GM21825 (cell line): ENCODE measurements at regions not wholly inside any gene's neighbourhood (a gene's known extent, or its start where the extent isn't known, plus 50 kb on each side); places are given as distances from the start of the nearest gene placed in this dataset.

Source experiments
- ATAC-seq: cut with Tn5 transposase; IDR thresholded peaks from one replicate; pipeline ENCODE4 v1.9.1; 2021; ENCODE audit warnings: mild to moderate bottlenecking, moderate library complexity; ENCODE audit not compliant: unreplicated experiment

DNA sequence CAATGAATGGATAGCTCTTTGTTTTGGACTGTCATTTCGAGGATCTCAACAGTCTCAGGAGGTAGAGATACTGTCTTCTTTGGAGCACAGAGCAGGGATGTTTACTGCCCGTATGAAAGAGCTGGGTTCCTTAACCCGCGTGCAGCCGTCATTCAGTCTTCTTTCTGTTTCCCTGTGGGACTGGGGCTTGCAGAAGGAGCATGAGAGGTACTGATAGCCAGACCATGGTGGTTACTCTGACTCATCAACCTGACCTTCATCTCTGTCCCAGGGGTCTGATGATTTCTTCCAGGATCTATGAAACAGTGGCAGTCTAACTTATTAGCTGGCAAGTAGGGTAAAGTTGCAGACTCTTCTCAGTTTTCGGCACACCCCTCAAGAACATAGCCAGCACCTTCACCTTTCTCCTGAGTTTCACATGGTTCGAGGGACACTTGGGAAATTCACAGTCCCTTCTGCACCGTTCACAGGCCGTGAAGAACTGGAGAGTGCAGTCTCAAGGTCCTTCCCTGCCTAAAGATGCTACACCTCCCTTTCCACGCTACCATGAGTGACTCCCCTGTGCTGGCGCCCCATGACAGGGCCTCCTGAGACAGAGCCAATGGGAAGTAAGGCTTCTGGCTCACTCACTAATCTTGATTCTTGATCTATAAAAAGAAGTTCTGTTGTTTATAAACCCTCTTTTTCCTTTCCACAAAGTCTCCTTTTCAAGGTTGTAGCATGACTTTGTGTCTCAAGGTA is 226.2 kb downstream of the MC4R start:
- peak; percentile 94 for ATAC-seq

DNA sequence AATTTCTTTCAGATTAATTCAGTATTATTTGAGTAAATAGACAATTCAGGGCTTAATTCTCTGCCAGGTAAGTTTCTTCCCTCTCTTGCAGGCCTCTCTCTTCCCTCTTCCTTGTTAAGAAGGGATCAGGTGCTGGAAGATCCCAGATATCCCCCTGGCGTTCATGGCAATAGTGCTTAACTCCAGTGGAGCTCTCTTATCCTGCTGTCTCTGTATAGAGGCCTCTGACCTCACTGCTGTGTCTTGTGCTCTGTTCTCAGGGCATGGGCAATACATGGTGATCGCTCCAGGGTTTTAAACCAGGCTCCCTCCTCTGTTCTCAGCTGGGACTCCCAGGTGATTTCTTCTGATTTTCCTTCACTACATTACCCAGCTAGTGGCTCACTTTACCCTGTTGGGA is 226.8 kb downstream of the MC4R start:
- ATAC-seq: peak; percentile 14

DNA sequence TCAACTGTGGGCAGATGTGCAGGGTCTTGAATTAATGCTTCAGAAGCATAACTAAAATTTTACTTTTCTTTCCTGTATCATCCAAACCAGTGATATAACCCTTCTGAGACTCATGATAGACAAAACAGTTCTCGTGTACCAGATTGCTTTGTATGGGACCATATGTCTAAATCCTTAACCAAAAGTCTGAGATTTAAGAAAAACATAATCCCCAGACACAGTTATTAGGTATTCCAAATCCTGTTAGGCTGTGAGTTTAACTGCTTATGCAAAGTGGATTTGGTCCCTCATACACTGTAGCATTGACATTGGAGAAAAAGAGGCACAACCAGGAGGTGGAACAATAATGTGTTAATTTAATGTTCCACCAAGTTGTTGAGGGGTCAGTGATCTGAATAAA is 235.0 kb downstream of the PMAIP1 start:
- no peak for ATAC-seq

DNA sequence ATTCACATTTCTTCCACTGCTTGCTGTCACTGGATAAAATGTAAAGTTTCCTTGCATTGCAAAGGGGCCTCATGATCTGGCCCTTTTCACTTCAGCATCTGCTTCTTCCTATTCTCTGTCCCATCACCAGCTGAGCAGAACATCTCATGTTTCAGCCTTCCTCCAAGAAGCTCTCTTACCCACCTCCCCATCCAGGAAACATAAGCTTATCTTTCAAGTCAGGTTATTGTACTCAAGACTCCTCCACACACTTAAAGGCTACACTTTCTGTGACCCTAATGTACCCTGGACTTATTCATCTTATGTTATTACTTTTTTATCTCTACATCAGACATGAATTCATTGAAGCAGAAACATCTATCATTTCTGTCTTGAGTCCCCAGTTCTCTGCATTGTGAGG is 230.5 kb downstream of the PMAIP1 start:
- no peak for ATAC-seq

DNA sequence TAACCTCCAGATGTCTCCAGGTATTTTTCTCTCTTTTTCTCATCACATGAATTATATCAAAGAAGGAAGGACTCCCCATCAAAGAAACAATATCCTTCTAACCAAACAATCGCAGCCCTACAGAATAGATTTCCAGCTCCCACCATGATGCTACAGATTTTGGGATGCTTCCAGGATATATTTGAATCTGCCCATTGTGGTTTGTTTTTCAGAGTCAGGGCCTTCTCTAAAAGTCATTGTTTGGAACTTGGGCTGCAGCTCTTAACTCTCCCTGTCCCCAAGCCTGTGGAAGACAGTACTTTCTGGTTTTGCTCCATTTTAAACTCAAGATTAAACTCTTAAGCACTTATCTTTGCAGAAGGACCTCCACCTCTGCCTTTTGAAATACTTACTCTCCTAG is 223.2 kb downstream of the PMAIP1 start:
- no peak for ATAC-seq

DNA sequence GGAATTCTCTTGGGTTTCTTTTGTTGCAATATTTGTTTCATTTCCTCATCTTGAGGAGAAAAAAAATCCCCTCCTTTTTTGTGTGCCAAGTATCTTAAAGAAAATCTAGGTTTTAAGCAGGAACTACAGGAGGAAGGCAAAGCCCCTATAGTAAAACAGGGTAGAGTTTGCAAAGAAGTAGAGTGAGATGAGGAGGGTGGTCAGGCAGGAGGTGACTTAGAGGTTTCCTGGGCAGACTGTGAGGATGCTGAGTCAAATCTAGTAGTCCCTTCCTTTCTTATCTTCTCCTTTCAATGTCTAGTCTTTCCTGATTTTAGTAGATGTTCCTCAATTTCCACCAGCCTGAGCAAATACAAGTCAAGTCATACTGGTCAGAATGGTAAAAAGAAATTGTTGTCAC is 222.5 kb downstream of the PMAIP1 start:
- no peak for ATAC-seq

DNA sequence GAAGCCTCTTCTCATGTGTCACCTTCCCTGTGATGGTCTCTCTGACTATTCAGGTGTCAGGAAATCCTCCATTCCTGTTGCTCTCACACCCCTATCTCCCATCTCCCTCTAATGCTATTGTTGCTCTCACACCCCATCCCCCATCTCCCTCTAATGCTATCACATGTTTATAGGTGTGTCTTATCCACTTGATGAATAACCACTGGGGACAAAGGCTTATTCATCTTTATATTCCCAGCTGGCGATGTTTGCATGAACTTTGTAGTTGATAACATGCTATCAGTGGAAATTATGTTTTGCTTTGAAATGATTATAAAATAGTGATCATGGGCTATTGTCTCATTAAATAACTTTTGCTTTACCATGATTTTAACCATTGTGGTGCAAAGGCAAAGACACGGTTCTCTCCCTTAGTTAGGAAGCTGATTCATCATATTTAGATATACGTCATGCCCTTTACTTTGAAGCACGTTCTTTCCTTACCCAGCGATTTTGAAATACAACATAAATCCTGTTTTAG is 220.5 kb downstream of the PMAIP1 start:
- no peak for ATAC-seq

DNA sequence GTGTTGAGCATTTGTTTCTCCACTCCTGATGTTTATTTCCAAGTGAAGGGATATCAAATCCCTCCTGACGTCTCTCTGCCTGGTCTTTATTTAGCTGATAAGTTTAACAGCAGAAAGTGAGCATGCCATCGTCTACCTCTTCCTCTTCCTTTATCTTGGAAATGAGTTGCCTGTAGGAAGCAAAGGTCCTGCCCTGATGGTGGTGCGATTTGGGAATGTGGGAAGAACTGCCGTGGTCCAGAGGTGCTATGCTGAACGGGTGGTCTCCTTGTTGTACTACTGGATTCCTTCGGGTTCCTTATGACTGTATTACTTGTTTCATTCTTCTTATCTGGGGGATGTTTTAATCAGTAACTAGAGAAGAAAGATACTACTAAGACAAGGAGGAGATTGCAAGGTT is 217.5 kb downstream of the PMAIP1 start:
- ATAC-seq: no peak

DNA sequence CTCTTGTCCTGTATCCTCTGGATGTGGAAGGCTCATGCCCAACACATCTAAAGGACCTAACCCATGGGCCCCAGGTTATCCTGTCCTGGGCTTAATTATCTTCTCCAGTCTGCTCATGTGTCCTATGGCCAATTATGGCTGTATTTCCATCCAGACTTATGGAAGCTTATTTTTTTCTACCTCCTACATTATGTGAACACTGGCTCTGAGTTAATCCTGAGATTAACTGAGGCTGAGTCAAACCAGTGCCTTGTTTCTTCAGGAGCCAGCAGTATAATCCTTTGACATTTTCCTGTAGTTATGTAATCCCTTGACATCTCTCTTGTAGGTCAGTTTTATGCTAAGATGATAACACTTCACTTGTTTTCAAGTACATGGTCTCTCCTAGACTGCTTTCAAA is 213.6 kb downstream of the PMAIP1 start:
- ATAC-seq: no peak

DNA sequence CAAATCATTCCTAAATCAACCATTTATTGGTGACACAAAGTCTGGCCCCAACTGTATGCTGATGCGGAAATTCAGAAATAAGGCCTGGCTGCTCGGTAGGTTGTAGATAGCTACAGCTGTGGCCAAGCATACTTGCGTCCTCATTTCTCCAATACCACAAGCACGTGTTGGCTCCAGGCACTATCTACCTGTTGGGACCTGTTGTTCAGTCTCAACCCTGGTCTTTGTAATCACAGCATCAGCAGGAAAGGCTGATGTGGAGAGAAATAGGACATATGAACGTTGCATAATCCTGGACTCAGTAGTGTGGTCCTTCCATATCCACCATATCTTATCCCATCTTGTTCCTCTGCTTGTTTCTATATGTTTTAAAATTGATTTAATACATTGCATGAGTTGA is 212.6 kb downstream of the PMAIP1 start:
- no peak for ATAC-seq

DNA sequence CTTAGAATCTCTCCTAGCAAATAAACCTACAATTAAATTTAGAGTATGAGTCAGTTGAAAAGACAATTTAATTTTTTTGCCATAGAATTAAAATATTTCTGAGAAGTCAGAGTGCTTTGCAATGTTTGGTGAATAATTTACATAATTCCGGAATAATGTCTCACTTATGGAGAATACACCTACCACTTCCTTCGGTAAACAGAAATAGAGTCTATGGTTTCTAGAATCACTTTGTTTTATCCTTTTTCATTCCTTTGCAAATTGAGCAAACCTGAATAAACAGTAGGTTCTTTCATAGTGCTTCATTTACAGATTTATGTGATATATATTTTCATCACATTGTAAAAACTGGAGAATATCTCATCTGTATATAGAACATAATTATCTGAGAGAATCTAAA is 211.7 kb downstream of the PMAIP1 start:
- no peak for ATAC-seq

DNA sequence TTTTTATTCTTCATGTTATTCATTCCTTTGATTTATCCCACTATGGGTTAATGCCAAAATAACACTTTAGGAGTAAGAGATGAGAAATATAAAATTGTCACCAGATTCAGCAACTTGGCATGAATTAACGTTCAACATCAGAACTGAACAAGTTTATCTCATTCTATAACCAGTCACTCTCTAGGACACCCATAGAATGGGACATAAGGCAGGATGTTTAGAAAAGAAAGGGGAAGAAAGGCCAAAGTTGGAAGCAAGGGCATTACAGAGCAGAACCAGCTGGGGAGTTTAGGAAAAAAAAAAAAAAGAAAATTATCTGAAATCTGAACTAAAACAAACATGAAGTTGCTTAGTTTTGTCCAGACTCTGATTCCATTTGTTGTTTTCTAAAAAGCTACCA is 211.0 kb downstream of the PMAIP1 start:
- ATAC-seq: no peak

DNA sequence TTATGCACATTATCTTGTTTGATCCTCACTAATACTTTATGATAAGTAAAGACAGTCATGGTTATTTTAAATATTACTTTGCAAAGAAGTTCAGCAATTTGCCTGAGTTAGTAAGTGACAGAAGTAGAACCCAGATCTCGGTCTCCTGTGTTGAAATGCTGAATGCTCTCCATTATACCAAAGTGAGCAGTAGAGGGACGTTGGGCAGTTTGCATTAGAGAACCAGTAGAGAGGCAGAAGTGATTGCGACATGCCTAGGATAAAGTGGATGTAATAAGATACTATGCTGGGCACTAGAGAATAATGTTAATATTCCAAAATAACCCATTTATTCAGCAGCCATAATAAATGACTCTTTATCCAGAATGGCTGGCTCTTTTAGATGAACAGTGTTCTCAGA is 201.0 kb downstream of the PMAIP1 start:
- ATAC-seq: no peak

DNA sequence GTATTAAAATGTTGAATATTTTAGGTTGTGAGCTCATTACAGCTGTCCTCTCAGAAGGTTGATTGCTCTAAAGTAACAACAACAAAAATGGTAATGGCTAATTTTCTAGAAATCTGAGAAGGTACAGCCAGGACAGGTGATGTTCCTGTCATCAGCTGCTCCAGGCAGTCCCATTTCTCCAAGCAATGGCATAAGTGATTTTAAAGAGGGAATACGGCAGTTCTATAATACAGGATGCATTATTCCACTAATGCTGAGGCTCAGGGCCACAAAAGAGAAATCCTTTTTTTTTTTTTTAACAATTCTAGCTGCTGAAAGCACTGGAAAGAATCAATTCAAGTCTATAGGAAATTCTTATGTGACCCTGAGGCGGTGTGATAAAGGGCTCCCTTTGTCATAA is 199.9 kb downstream of the PMAIP1 start:
- ATAC-seq: no peak

DNA sequence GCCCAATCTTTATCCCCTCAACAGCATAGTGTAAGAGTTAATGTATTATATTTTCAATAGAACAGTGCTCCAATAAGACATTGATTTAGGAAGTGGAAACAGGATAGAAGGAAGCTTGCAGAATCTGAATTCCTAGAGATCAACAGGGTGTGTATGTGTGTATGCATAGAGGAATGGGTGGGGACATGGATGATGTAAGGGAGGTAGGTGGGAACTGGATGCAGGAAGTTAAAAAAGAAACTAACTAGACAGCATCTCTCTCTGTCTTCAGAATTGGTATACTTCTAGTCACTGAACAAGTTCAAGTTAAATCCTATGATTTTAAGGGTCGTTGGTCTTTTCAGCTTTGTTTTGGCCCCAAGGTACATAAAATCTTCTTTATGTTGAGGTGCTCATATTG is 196.6 kb downstream of the PMAIP1 start:
- no peak for ATAC-seq

DNA sequence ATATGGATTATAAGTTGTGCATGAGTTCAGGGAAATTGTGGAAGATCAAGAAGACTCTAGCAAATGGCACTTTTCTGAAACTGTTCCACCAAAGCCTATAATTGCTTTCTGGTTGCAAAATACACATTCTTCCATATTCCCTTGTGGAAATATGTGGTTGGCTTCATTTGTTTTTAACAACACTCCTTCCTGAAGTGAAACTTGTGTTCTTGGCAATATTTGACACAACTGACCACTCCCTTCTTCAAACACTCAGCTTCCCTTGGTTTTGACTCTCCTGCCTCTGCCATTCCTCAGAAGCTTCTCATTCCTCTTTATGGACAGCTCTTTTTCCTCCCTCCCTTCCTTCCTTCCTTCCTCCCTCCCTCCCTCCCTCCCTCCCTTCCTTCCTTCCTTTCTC is 192.3 kb downstream of the PMAIP1 start:
- ATAC-seq: no peak

DNA sequence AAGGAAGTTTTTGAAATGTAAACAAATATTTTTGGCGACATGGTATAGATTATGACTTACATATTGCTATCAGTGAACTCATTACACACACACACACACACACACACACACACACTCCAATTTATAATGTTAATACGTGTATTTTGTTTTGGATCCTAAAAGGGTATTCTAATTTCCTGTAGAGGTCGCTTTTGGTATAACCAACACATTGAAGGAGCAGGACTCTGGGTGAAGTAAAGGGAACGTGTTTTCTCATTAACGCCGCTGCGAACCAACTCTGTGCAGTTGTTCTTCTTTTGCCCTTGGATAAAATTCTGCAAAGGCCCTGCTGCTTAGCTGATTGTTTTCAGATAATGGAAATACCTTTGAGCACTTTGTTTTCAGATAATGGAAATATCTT is 190.4 kb downstream of the PMAIP1 start:
- no peak for ATAC-seq

DNA sequence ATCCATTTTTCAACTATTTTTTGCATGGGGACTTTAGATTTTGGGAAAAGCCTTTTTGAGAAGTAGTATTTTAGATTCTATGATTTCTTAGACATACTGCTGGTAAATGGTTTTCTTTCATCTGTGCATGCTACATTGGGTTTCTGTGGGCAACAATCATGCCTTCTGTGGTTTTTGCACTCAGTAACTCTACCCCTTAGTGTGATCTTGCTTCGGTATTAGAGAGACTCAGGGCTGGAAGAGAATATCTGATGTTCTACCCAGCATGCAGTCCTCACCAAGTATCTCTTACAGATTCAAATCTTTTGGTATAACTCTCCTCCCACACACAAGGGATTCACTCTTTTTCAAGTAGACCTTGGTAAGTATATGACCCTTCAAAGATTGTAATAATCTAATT is 183.0 kb downstream of the PMAIP1 start:
- no peak for ATAC-seq

DNA sequence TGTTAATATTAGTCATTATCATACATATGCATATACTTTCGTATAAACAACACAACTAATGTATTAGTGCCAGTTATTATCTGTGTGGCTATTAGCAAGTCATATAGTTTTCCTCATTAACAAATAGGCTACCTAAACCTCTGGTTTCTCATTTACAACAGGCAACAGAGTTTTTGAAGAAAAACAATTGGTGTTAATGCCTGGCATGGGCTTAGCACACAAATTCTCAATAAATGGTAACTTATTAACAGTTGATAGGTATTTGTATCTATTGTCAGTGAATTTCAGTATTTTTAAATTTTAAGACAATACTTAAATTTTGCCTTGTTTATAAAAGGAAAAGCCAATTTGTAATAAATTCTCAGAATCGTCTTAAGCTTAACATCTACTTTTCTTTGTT is 182.5 kb downstream of the PMAIP1 start:
- no peak for ATAC-seq

DNA sequence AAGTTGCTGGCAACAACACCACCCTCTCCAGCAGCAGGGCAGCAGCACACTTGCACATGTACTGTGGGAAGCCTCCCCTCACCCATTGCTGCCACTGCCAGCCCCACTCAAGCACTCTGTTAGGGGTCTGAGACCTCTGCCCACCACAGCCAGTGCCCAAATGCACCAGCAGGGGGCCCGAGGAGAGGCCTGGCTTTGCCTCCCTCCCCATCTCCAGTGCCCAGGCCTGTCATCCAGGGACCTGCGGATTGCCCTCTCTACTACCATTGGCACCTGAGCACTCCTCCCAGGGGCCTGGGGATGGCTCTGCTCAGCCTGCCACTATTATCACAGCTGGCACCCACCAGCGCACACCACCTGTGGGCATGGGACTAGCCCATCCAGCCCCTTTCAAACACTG is 175.7 kb downstream of the PMAIP1 start:
- ATAC-seq: no peak

DNA sequence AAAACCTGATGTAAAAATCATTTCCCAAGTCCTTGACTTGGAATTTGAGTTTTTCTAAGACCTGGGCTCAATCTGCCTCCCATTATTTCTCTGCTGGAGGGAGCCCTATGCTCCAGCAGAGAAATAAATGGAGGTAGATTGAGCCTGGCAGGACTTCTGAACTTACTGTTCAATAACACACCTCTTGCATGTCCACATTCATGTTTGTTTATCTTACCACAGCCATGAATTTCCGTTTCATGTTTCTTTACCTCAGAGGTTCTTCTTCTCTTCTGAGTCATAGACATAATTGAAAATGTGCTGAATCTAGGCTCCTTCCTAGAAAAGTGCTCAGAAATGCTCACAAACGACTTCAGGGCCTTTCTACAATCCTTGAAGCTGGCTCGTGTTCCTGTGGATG is 170.8 kb downstream of the PMAIP1 start:
- no peak for ATAC-seq

DNA sequence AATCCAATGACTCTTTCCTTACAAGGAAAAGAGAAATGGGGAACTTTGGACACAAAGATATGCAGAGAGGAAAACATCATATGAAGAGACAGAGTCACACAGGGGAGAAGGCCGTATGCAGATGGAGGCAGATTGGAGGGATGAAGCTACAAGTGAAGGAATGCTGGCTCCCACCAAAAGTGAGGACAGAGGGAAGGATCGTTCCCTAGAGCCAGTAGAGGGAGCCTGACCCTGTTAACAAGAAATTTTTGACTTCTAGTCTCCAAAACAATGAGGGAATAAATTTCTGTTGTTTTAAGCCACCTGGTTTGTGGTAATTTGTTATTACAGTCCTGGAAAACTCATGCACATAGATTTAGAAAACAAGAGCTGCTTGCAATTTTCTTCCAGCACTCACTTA is 169.3 kb downstream of the PMAIP1 start:
- no peak for ATAC-seq
